HepG2 (cell line): ENCODE measurements at regions not wholly inside any gene's neighbourhood (a gene's known extent, or its start where the extent isn't known, plus 50 kb on each side); places are given as distances from the start of the nearest gene placed in this dataset.
A peak's percentile ranks its signal among the peaks of the same experiment; 100 is the strongest.

Experiments used
- ATAC-seq: fragments of 200-7000 bp; cut with Tn5 transposase; 3 replicates; pipeline ENCODE4 v1.9.1; 2020; ENCODE audit warnings: mild to moderate bottlenecking, moderate library complexity
- BruUV-seq: library from RNA; stranded (reverse); fragments of 400-500 nt; replicated peaks from 2 replicates; lab custom pipeline; 2021; lab: Mats Ljungman, UMichigan
- CTCF ChIA-PET: fragments of 300-600 bp; formaldehyde crosslinking; extraction: SDS; loops from one replicate; lab custom pipeline; 2021; ENCODE audit warnings: low total read pairs, inconsistent platforms, low intra/inter-chr PET ratio; lab: Yijun Ruan, JAX
- POLR2A ChIA-PET: fragments of 350-600 bp; sonication (Branson Sonifier 250); formaldehyde crosslinking; loops from one replicate; lab custom pipeline; 2020; ENCODE audit warnings: antibody characterized with exemption, inconsistent platforms; lab: Yijun Ruan, JAX
- DNase-seq: peaks from one replicate; pipeline ENCODE4 v3.0.0-alpha.2; 2015; ENCODE audit warnings: low spot score
- FAIRE-seq: peaks from 3 replicates; lab custom pipeline; 2011; peaks lifted over from hg19 to GRCh38; lab: Jason Lieb, UNC
- H2AFZ ChIP-seq: one replicate; pipeline ENCODE4 v1.6.1; 2011; ENCODE audit warnings: low read length, inconsistent platforms
- H3K27ac ChIP-seq: fragments of 300-600 bp; 3 replicates; pipeline ENCODE4 v1.8.0; 2011; ENCODE audit warnings: mixed run types, mild to moderate bottlenecking, mixed read lengths, low read length, inconsistent platforms; ENCODE audit not compliant: insufficient read depth; ENCODE audit errors: extremely low read length
- H3K27me3 ChIP-seq, 2 experiments: fragments of 200-600 bp in 1 of 2; 2 replicates in 1 of 2; 3 replicates in 1 of 2; pipeline versions ENCODE4 v1.6.0 to v1.8.0; 2011; ENCODE audit warnings: low read length in 2 of 2, mild to moderate bottlenecking in 2 of 2, moderate library complexity in 2 of 2, inconsistent platforms in 1 of 2; ENCODE audit not compliant: insufficient read depth in 2 of 2, control insufficient read depth in 1 of 2
- H3K36me3 ChIP-seq, 2 experiments: fragments of 200-600 bp in 1 of 2; replicated peaks in 1 of 2; 2 replicates in 1 of 2; 3 replicates in 1 of 2; pipeline versions ENCODE4 v1.5.1 to v1.8.0; 2011; ENCODE audit warnings: low read length in 2 of 2, inconsistent platforms in 1 of 2; ENCODE audit not compliant: insufficient read depth in 2 of 2, control insufficient read depth in 1 of 2
- H3K4me1 ChIP-seq: 2 replicates; pipeline ENCODE4 v1.5.1; 2012; ENCODE audit warnings: low read length, inconsistent platforms; ENCODE audit not compliant: insufficient read depth
- H3K4me2 ChIP-seq: 2 replicates; pipeline ENCODE4 v1.6.0; 2011; ENCODE audit warnings: low read depth, low read length, inconsistent platforms
- H3K4me3 ChIP-seq, 3 experiments: fragments of 200-600 bp in 1 of 3; sonication (generic), shearing (Covaris generic) in 1 of 3; replicated peaks in 1 of 3; 2 replicates each; pipeline ENCODE4 v1.5.1; 2011 to 2016; ENCODE audit warnings: low read length in 3 of 3, inconsistent platforms in 2 of 3, low read depth in 2 of 3, mild to moderate bottlenecking in 2 of 3, control low read depth in 1 of 3, mixed read lengths in 1 of 3; ENCODE audit not compliant: insufficient read depth in 1 of 3
- H3K79me2 ChIP-seq: one replicate; pipeline ENCODE4 v1.6.1; 2011; ENCODE audit warnings: low read length, inconsistent platforms; ENCODE audit not compliant: insufficient read depth
- H3K9ac ChIP-seq: 2 replicates; pipeline ENCODE4 v1.6.0; 2011; ENCODE audit warnings: mild to moderate bottlenecking, low read depth, low read length, inconsistent platforms; ENCODE audit not compliant: insufficient read depth
- H3K9me3 ChIP-seq: 2 replicates; pipeline ENCODE4 v1.5.1; 2012; ENCODE audit warnings: mild to moderate bottlenecking, low read length
- H4K20me1 ChIP-seq: 2 replicates; pipeline ENCODE4 v1.6.0; 2011; ENCODE audit warnings: inconsistent platforms, mild to moderate bottlenecking, low read length, moderate library complexity; ENCODE audit not compliant: insufficient read depth
- MNT ChIP-seq: fragments of 450-650 bp; IDR thresholded peaks from 2 replicates; pipeline ENCODE4 v1.6.1; 2016
- SKI ChIP-seq: fragments of 450-650 bp; IDR thresholded peaks from one replicate; pipeline ENCODE4 v1.6.1; 2018; ENCODE audit warnings: mild to moderate bottlenecking; ENCODE audit not compliant: partially characterized antibody
- SP4 ChIP-seq: sonication (generic); formaldehyde crosslinking; IDR thresholded peaks from 2 replicates; pipeline ENCODE4 v1.8.1; 2023; ENCODE audit warnings: mild to moderate bottlenecking, missing genetic modification reagents
- WGBS: methylation state at CpG from one replicate; pipeline ENCODE4 v1.1.6; 2017; ENCODE audit warnings: low lambda C conversion rate; 5-methylcytosine and 5-hydroxymethylcytosine counted together
- in situ Hi-C: cut with HindIII; loops from 2 replicates; pipeline ENCODE4 v1.10.0; 2017; ENCODE audit warnings: low pct_unique_long_range_greater_than_20kb; ENCODE audit not compliant: extremely low pct_ligation_motif_present
- intact Hi-C: fragments of 100-400 bp; cut with micrococcal nuclease; formaldehyde crosslinking; loops from one replicate; pipeline ENCODE4 v1.10.0; 2022; ENCODE audit not compliant: unreplicated experiment
- TF ChIP-seq, protein P1 (sequence below): sonication (generic); formaldehyde crosslinking; IDR thresholded peaks from 2 replicates; pipeline ENCODE4 v1.5.0; 2020; ENCODE audit warnings: mild to moderate bottlenecking, missing genetic modification reagents

GRCh38 chr10:4053940-4054339 is 268.9 kb upstream of the KLF6 start (continued):
- TF ChIP-seq, protein P1, sequence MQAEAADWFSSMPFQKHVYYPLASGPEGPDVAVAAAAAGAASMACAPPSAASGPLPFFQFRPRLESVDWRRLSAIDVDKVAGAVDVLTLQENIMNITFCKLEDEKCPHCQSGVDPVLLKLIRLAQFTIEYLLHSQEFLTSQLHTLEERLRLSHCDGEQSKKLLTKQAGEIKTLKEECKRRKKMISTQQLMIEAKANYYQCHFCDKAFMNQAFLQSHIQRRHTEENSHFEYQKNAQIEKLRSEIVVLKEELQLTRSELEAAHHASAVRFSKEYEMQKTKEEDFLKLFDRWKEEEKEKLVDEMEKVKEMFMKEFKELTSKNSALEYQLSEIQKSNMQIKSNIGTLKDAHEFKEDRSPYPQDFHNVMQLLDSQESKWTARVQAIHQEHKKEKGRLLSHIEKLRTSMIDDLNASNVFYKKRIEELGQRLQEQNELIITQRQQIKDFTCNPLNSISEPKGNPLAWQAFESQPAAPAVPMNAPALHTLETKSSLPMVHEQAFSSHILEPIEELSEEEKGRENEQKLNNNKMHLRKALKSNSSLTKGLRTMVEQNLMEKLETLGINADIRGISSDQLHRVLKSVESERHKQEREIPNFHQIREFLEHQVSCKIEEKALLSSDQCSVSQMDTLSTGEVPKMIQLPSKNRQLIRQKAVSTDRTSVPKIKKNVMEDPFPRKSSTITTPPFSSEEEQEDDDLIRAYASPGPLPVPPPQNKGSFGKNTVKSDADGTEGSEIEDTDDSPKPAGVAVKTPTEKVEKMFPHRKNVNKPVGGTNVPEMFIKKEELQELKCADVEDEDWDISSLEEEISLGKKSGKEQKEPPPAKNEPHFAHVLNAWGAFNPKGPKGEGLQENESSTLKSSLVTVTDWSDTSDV (CRISPR knock-in tag): no peak
- no peak for TF ChIP-seq SP4
- TF ChIP-seq, all 625 proteins: peak for 0

DNA sequence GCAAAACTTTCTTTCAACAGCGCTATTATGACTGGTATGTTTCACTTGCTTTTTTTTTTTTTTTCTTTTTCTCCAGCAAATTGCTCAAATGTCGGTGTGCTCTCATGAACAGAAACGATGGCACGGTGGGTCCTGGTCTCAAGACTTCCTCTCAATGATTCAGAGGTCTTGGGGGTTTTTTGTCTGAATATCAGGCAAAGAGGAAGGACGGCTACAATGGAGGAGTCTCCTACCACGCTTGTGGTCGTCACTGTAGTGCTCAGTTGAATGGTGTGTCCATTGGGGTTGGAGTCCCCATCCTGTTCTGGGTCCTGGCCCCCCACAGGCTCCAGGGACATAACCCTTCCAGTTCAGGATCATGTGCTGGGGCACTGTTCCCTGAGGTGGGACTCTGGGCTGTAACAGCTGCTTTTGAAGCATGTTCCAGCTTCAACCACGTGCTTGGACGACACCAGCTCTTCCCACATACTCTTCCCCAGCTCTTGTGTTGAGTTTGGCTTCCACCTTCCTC is 266.7 kb upstream of the KLF6 start:
- H3K27ac ChIP-seq: no peak overlapping the region
- no peaks in the 10 kb centered on the region for H3K4me1 ChIP-seq
- no peak for FAIRE-seq
- peak; percentile 45 for TF ChIP-seq MNT
- TF ChIP-seq SKI: no peak
- TF ChIP-seq, all 625 proteins: peak for 1
- H3K4me2 ChIP-seq: no peak overlapping the region
- 14% methylated on average over 9 of the region's 9 CpGs for WGBS
- H3K79me2 ChIP-seq: no peaks in the 10 kb centered on the region
- DNase-seq (no peak), ATAC-seq (no peak)
- H3K4me3 ChIP-seq: no peak overlapping the region
- BruUV-seq: no TSS peak
- in situ Hi-C loops: no loop called here
- intact Hi-C loops: no loop called here
- no peaks in the 10 kb centered on the region for H4K20me1 ChIP-seq
- H3K36me3 ChIP-seq: no peaks in the 10 kb centered on the region
- POLR2A ChIA-PET: no interaction called here
- no peaks in the 10 kb centered on the region for H3K9me3 ChIP-seq
- CTCF ChIA-PET: no interaction called here
- H2AFZ ChIP-seq: no peak overlapping the region
- H3K27me3 ChIP-seq: peaks cover 0 to 20% of the 10 kb centered on the region in 2 experiments; a peak in 3 of 5 replicates
- H3K9ac ChIP-seq: no peak overlapping the region
